OCI-LY7 (cell line): ENCODE measurements at regions not wholly inside any gene's neighbourhood (a gene's known extent, or its start where the extent isn't known, plus 50 kb on each side); places are given as distances from the start of the nearest gene placed in this dataset.

Source experiments
- BruUV-seq: library from RNA; stranded (reverse); fragments of 400-500 nt; replicated peaks from 2 replicates; lab custom pipeline; 2021; lab: Mats Ljungman, UMichigan
- CTCF ChIA-PET: fragments of 300-600 bp; sonication (Branson Sonifier 250); formaldehyde crosslinking; loops from one replicate; lab custom pipeline; 2022; ENCODE audit warnings: antibody characterized with exemption; ENCODE audit not compliant: unreplicated experiment; lab: Charles Lee
- POLR2A ChIA-PET: fragments of 300-600 bp; sonication (Branson Sonifier 250); formaldehyde crosslinking; loops from one replicate; lab custom pipeline; 2022; ENCODE audit warnings: antibody characterized with exemption; lab: Charles Lee
- DNase-seq: peaks from one replicate; pipeline ENCODE4 v3.0.0-alpha.2; 2015; ENCODE audit warnings: low spot score
- H2AFZ ChIP-seq: fragments of 200-600 bp; sonication (generic), shearing (Covaris generic); 2 replicates; pipeline ENCODE4 v1.6.1; 2014; ENCODE audit warnings: mild to moderate bottlenecking, antibody characterized with exemption, low read length, moderate library complexity
- H3K27ac ChIP-seq: fragments of 200-600 bp; sonication (generic); 2 replicates; pipeline ENCODE4 v1.5.1; 2014; ENCODE audit warnings: mixed run types, low read depth, mild to moderate bottlenecking, moderate library complexity, low read length, inconsistent platforms; ENCODE audit not compliant: poor library complexity, severe bottlenecking
- H3K36me3 ChIP-seq: fragments of 200-600 bp; sonication (generic); 2 replicates; pipeline ENCODE4 v1.6.1; 2014; ENCODE audit warnings: mild to moderate bottlenecking, antibody characterized with exemption, low read length, moderate library complexity, mixed read lengths; ENCODE audit not compliant: insufficient read depth
- H3K4me1 ChIP-seq: fragments of 200-600 bp; sonication (generic); 2 replicates; pipeline ENCODE4 v1.5.1; 2014; ENCODE audit warnings: mild to moderate bottlenecking, low read length; ENCODE audit not compliant: insufficient read depth, poor library complexity, severe bottlenecking
- H3K4me2 ChIP-seq: fragments of 200-600 bp; sonication (generic); 2 replicates; pipeline ENCODE4 v1.6.1; 2014; ENCODE audit warnings: mild to moderate bottlenecking, low read length
- H3K4me3 ChIP-seq: fragments of 200-600 bp; sonication (generic); 2 replicates; pipeline ENCODE4 v1.5.1; 2014; ENCODE audit warnings: mild to moderate bottlenecking, low read depth, low read length; ENCODE audit not compliant: poor library complexity, severe bottlenecking
- H3K79me2 ChIP-seq: fragments of 200-600 bp; sonication (generic); 2 replicates; pipeline ENCODE4 v1.6.1; 2016; ENCODE audit warnings: low read depth, mild to moderate bottlenecking, low read length, moderate library complexity, mixed read lengths; ENCODE audit not compliant: insufficient read depth
- H3K9me2 ChIP-seq: fragments of 200-600 bp; sonication (generic); 2 replicates; pipeline ENCODE4 v1.6.1; 2016; ENCODE audit warnings: mild to moderate bottlenecking, low read length, mixed read lengths; ENCODE audit not compliant: insufficient read depth
- H3K9me3 ChIP-seq: fragments of 200-600 bp; sonication (generic); 2 replicates; pipeline ENCODE4 v1.6.1; 2014; ENCODE audit warnings: mild to moderate bottlenecking, mixed run types, low read length, mixed read lengths
- H4K20me1 ChIP-seq: fragments of 200-600 bp; sonication (generic); 2 replicates; pipeline ENCODE4 v1.6.1; 2014; ENCODE audit warnings: mild to moderate bottlenecking, antibody characterized with exemption, low read length, moderate library complexity, mixed read lengths; ENCODE audit not compliant: insufficient read depth
- EZH2phosphoT487 ChIP-seq: fragments of 200-600 bp; sonication (generic); IDR thresholded peaks from 2 replicates; pipeline ENCODE4 v1.6.1; 2018; ENCODE audit warnings: low read depth, borderline replicate concordance, mild to moderate bottlenecking, mixed run types, antibody characterized with exemption, low read length, moderate library complexity, mixed read lengths
- intact Hi-C: fragments of 100-400 bp; cut with micrococcal nuclease; formaldehyde crosslinking; loops from one replicate; pipeline ENCODE4 v1.10.0; 2022; ENCODE audit not compliant: unreplicated experiment
- TF ChIP-seq, protein P1 (sequence below): fragments of 200-600 bp; sonication (generic); conservative IDR thresholded peaks from 2 replicates; pipeline ENCODE4 v1.5.1; 2014; ENCODE audit warnings: mild to moderate bottlenecking, antibody characterized with exemption, low read length, moderate library complexity, mixed read lengths

DNA sequence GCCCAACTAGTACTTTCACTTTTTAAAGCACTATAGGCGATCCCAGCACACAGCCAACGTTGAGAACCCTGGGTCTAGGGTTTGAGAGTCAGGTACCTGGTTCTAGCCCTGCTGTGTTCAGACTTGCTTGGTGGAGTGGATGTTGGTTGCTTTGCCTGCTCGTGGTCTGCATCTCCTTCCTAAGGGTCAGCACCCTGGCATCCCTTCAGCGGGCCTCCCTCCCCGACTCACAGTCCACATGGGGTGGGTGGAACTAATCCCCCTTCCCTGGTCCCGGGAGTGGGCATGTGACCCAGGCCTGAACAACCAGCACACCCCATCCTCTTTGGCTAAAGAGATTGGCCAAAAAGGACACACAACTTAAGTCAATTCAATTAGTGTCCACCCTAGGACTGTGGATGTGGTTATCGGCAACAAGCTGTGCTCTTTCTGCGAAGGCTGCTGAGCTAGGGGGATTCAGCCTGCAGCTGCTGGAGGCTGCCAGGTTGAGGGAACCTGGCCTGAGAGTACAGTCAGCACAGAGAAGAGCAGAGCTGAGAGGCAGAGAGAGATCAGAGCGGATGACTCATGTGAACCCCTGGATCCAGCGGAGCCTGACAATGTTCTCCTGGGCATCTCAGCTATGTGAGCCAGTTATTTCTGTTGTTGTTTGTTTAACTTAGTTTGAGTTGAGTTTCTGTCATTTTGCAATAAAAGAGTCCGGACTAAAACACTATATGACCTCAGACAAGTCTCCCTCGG, 138.9 kb downstream of the ACTL8 start:
- H2AFZ ChIP-seq: no peak overlapping the region
- H3K27ac ChIP-seq: no peak overlapping the region
- no peak overlapping the region for H3K4me2 ChIP-seq
- POLR2A ChIA-PET: no interaction called here
- H4K20me1 ChIP-seq: no peaks in the 10 kb centered on the region
- H3K9me2 ChIP-seq: no peaks in the 10 kb centered on the region
- no peak for DNase-seq
- intact Hi-C loops: no loop called here
- BruUV-seq: no TSS peak
- no peaks in the 10 kb centered on the region for H3K9me3 ChIP-seq
- TF ChIP-seq EZH2phosphoT487: no peak
- TF ChIP-seq, protein P1, sequence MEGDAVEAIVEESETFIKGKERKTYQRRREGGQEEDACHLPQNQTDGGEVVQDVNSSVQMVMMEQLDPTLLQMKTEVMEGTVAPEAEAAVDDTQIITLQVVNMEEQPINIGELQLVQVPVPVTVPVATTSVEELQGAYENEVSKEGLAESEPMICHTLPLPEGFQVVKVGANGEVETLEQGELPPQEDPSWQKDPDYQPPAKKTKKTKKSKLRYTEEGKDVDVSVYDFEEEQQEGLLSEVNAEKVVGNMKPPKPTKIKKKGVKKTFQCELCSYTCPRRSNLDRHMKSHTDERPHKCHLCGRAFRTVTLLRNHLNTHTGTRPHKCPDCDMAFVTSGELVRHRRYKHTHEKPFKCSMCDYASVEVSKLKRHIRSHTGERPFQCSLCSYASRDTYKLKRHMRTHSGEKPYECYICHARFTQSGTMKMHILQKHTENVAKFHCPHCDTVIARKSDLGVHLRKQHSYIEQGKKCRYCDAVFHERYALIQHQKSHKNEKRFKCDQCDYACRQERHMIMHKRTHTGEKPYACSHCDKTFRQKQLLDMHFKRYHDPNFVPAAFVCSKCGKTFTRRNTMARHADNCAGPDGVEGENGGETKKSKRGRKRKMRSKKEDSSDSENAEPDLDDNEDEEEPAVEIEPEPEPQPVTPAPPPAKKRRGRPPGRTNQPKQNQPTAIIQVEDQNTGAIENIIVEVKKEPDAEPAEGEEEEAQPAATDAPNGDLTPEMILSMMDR: no peak
- H3K4me1 ChIP-seq: no peaks in the 10 kb centered on the region
- CTCF ChIA-PET: no interaction called here
- no peaks in the 10 kb centered on the region for H3K79me2 ChIP-seq
- H3K4me3 ChIP-seq: no peak overlapping the region
- H3K36me3 ChIP-seq: no peaks in the 10 kb centered on the region

DNA sequence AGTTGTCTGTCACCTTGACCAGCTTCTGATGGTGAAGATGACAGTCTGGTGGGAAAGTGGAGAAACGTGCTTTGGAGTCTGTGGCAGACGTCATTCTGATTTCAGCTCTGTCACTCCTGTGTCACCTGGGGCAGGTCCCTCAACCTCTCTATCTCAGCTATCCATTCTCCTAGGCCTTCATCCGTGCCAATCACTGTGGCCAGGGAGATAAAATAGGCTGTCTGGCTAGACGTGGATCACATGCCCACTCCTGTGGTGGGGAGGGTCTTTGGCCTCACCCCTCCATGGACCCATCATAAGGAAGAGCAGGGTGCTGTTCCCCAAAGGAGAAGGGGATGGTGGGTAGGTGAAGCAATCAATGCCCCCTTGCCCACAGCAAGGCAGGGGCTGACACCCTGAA, 140.3 kb downstream of the ACTL8 start:
- H3K4me1 ChIP-seq: no peaks in the 10 kb centered on the region
- no peaks in the 10 kb centered on the region for H3K9me2 ChIP-seq
- H2AFZ ChIP-seq: no peak overlapping the region
- H3K4me3 ChIP-seq: no peak overlapping the region
- H3K4me2 ChIP-seq: no peak overlapping the region
- BruUV-seq: no TSS peak
- no peaks in the 10 kb centered on the region for H3K9me3 ChIP-seq
- no peak overlapping the region for H3K27ac ChIP-seq
- H3K36me3 ChIP-seq: no peaks in the 10 kb centered on the region
- CTCF ChIA-PET: no interaction called here
- no peaks in the 10 kb centered on the region for H3K79me2 ChIP-seq
- DNase-seq: no peak
- intact Hi-C loops: no loop called here
- H4K20me1 ChIP-seq: no peaks in the 10 kb centered on the region
- no peak for TF ChIP-seq EZH2phosphoT487
- TF ChIP-seq, protein P1: no peak
- POLR2A ChIA-PET: no interaction called here

DNA sequence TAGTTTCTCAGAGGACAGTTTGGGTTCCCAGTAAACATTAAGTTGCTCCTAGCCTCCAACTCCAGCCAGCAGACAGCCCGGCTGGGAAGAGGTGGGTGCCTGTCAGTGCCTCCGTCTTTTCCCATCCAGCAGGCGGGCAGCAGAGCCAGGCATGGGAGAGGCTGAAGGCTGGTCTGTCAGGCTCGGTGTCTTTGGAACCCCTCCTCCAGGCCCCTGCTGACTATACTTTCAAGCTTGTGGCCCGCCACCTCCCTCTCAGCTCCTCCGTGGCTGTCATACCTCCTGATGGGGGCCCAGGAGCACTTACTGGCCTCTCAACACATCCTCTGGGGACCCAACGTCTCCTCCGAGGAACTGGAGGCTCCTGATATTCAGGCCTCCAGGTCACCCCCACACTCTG, 140.9 kb downstream of the ACTL8 start:
- Histone ChIP-seq H2AFZ (no peak overlapping the region), H3K9me3 (no peaks in the 10 kb centered on the region), H3K4me3 (no peak overlapping the region), H3K4me2 (no peak overlapping the region), H3K79me2 (no peaks in the 10 kb centered on the region), H3K4me1 (no peaks in the 10 kb centered on the region), H4K20me1 (no peaks in the 10 kb centered on the region), H3K9me2 (no peaks in the 10 kb centered on the region), H3K36me3 (no peaks in the 10 kb centered on the region), H3K27ac (no peak overlapping the region)
- DNase-seq: no peak
- TF ChIP-seq, protein P1: no peak
- no peak for TF ChIP-seq EZH2phosphoT487
- BruUV-seq: no TSS peak
- POLR2A ChIA-PET: no interaction called here
- CTCF ChIA-PET: no interaction called here
- intact Hi-C loops: no loop called here
